ENCODE measurements at regions not wholly inside any gene's neighbourhood (a gene's known extent, or its start where the extent isn't known, plus 50 kb on each side); places are given as distances from the start of the nearest gene placed in this dataset.

- WGBS, 10 experiments = 60 to 100% (median 83%) methylated on average over 1 of the region's 1 CpG; no CpG with 5 or more reads in 3 of the 10 experiments
- H3K27ac ChIP-seq = no peak overlapping the region
- H3K4me1 ChIP-seq (replicated peaks in 1 of 2) = peaks cover under 1 to 4% of the 10 kb centered on the region in 2 donors
- in situ Hi-C loops (cut with MboI; ENCODE audit: low pct_unique_long_range_greater_than_20kb in 2 of 9, low sequenced_read_pairs in 9 of 9, unreplicated experiment in 9 of 9) = no loop called here
- peak in 2 of 8 experiments; percentile 41 to 62 for ATAC-seq (replicated peaks in 6 of 8)
- no peak overlapping the region for H3K4me3 ChIP-seq
Measured at GRCh38 chr3:107945417-107946094, 145.3 kb downstream of the CD47 start.

GRCh38 chr3:107943786-107944523, 146.9 kb downstream of the CD47 start:
- Histone ChIP-seq H3K27ac (no peak overlapping the region), H3K4me3 (no peak overlapping the region), H3K4me1 (replicated peaks in 1 of 2) (peaks cover 8 to 11% of the 10 kb centered on the region in 2 donors)
- in situ Hi-C loops (cut with MboI; ENCODE audit: low pct_unique_long_range_greater_than_20kb in 2 of 9, low sequenced_read_pairs in 9 of 9, unreplicated experiment in 9 of 9) = no loop called here
- WGBS, 10 experiments = 0 to 100% (median 90%) methylated on average over 1 to 5 of the region's 5 CpGs; no CpG with 5 or more reads in 1 of the 10 experiments
- peak in 2 of 8 experiments; percentile 62 to 69 for ATAC-seq (replicated peaks in 6 of 8)

GRCh38 chr3:107942951-107943749, 147.7 kb downstream of the CD47 start:
- ATAC-seq (replicated peaks in 6 of 8) = no peak
- WGBS, 10 experiments = 29 to 100% (median 83%) methylated on average over 3 to 5 of the region's 5 CpGs
- H3K4me3 ChIP-seq = no peak overlapping the region
- peaks cover 8 to 11% of the 10 kb centered on the region in 2 donors for H3K4me1 ChIP-seq (replicated peaks in 1 of 2)
- in situ Hi-C loops (cut with MboI; ENCODE audit: low pct_unique_long_range_greater_than_20kb in 2 of 9, low sequenced_read_pairs in 9 of 9, unreplicated experiment in 9 of 9) = no loop called here
- H3K27ac ChIP-seq = no peak overlapping the region

- in situ Hi-C loops (cut with MboI; ENCODE audit: low pct_unique_long_range_greater_than_20kb in 2 of 9, low sequenced_read_pairs in 9 of 9, unreplicated experiment in 9 of 9) = no loop called here
- Histone ChIP-seq H3K27ac (no peak overlapping the region), H3K4me3 (no peak overlapping the region), H3K4me1 (replicated peaks in 1 of 2) (peaks cover 8 to 11% of the 10 kb centered on the region in 2 donors)
- ATAC-seq (replicated peaks in 6 of 8) = no peak
- 0 to 95% (median 74%) methylated on average over 1 to 6 of the region's 6 CpGs; no CpG with 5 or more reads in 1 of the 10 experiments for WGBS, 10 experiments
Measured at GRCh38 chr3:107942244-107942643, 148.6 kb downstream of the CD47 start.

- ATAC-seq (replicated peaks in 6 of 8) = peak in 5 of 8 experiments; percentile 19 to 70 (median 38)
- Histone ChIP-seq H3K4me1 (replicated peaks in 1 of 2) (peaks cover 7 to 8% of the 10 kb centered on the region in 2 donors), H3K27ac (no peak overlapping the region), H3K4me3 (no peak overlapping the region)
- in situ Hi-C loops (cut with MboI; ENCODE audit: low pct_unique_long_range_greater_than_20kb in 2 of 9, low sequenced_read_pairs in 9 of 9, unreplicated experiment in 9 of 9) = no loop called here
- 31 to 79% (median 62%) methylated on average over 2 to 10 of the region's 10 CpGs for WGBS, 10 experiments
Measured at GRCh38 chr3:107939691-107940442, 151.0 kb downstream of the CD47 start.

- Histone ChIP-seq H3K27ac (no peak overlapping the region), H3K4me1 (replicated peaks in 1 of 2) (peaks cover 7 to 8% of the 10 kb centered on the region in 2 donors), H3K4me3 (no peak overlapping the region)
- in situ Hi-C loops (cut with MboI; ENCODE audit: low pct_unique_long_range_greater_than_20kb in 2 of 9, low sequenced_read_pairs in 9 of 9, unreplicated experiment in 9 of 9) = no loop called here
- ATAC-seq (replicated peaks in 6 of 8) = peak in 3 of 8 experiments; percentile 60 to 73 (median 61)
Measured at GRCh38 chr3:107938143-107938542, 152.7 kb downstream of the CD47 start.

GRCh38 chr3:107934808-107935207, 156.0 kb downstream of the CD47 start:
- Histone ChIP-seq H3K4me1 (replicated peaks in 1 of 2) (peaks cover under 1 to 4% of the 10 kb centered on the region in 2 donors), H3K4me3 (no peak overlapping the region), H3K27ac (no peak overlapping the region)
- in situ Hi-C loops (cut with MboI; ENCODE audit: low pct_unique_long_range_greater_than_20kb in 2 of 9, low sequenced_read_pairs in 9 of 9, unreplicated experiment in 9 of 9) = no loop called here
- 48 to 100% (median 91%) methylated on average over 1 to 4 of the region's 4 CpGs for WGBS, 10 experiments
- ATAC-seq (replicated peaks in 6 of 8) = no peak

GRCh38 chr3:107933450-107933849, 157.4 kb downstream of the CD47 start:
- Histone ChIP-seq H3K4me1 (replicated peaks in 1 of 2) (peaks cover 0 to under 1% of the 10 kb centered on the region in 2 donors), H3K27ac (no peak overlapping the region), H3K4me3 (no peak overlapping the region)
- 48 to 89% (median 84%) methylated on average over 1 to 2 of the region's 2 CpGs for WGBS, 10 experiments
- in situ Hi-C loops (cut with MboI; ENCODE audit: low pct_unique_long_range_greater_than_20kb in 2 of 9, low sequenced_read_pairs in 9 of 9, unreplicated experiment in 9 of 9) = no loop called here
- ATAC-seq (replicated peaks in 6 of 8) = no peak

- peaks cover 4 to 5% of the 10 kb centered on the region in 2 donors for H3K4me1 ChIP-seq (replicated peaks in 1 of 2)
- no peak overlapping the region for H3K27ac ChIP-seq
- H3K4me3 ChIP-seq = no peak overlapping the region
- in situ Hi-C loops (cut with MboI; ENCODE audit: low pct_unique_long_range_greater_than_20kb in 2 of 9, low sequenced_read_pairs in 9 of 9, unreplicated experiment in 9 of 9) = no loop called here
- no peak for ATAC-seq (replicated peaks in 6 of 8)
Measured at GRCh38 chr3:107931326-107931725, 159.5 kb downstream of the CD47 start.

GRCh38 chr3:107929088-107929487, 161.7 kb downstream of the CD47 start:
- Histone ChIP-seq H3K27ac (no peak overlapping the region), H3K4me1 (replicated peaks in 1 of 2) (peaks cover 4 to 5% of the 10 kb centered on the region in 2 donors), H3K4me3 (no peak overlapping the region)
- whole genome bisulfite sequencing, 10 experiments = 90 to 100% (median 100%) methylated on average over 1 to 3 of the region's 3 CpGs; no CpG with 5 or more reads in 1 of the 10 experiments
- in situ Hi-C loops (cut with MboI; ENCODE audit: low pct_unique_long_range_greater_than_20kb in 2 of 9, low sequenced_read_pairs in 9 of 9, unreplicated experiment in 9 of 9) = no loop called here
- no peak for ATAC-seq (replicated peaks in 6 of 8)

- Histone ChIP-seq H3K4me3 (peak overlapping the region; percentile 37 to 43 (median 39)), H3K4me1 (replicated peaks in 1 of 2) (peaks cover 4 to 5% of the 10 kb centered on the region in 2 donors), H3K27ac (peak overlapping the region; percentile 49 to 60)
- WGBS, 10 experiments = 0 to 62% (median 0%) methylated on average over 2 to 5 of the region's 8 CpGs; no CpG with 5 or more reads in 1 of the 10 experiments
- in situ Hi-C loops (cut with MboI; ENCODE audit: low pct_unique_long_range_greater_than_20kb in 2 of 9, low sequenced_read_pairs in 9 of 9, unreplicated experiment in 9 of 9) = no loop called here
- ATAC-seq (replicated peaks in 6 of 8) = peak; percentile 12 to 55 (median 28)
Measured at GRCh38 chr3:107928084-107928445, 162.8 kb downstream of the CD47 start.

- peak; percentile 97 to 99 (median 98) for ATAC-seq (replicated peaks in 6 of 8)
- 0 to 30% (median 4%) methylated on average over 2 to 45 of the region's 55 CpGs; no CpG with 5 or more reads in 2 of the 10 experiments for WGBS, 10 experiments
- H3K4me1 ChIP-seq (replicated peaks in 1 of 2) = peaks cover 4 to 5% of the 10 kb centered on the region in 2 donors
- peak overlapping the region; percentile 37 to 43 (median 39) for H3K4me3 ChIP-seq
- in situ Hi-C loops (cut with MboI; ENCODE audit: low pct_unique_long_range_greater_than_20kb in 2 of 9, low sequenced_read_pairs in 9 of 9, unreplicated experiment in 9 of 9) = no loop called here
- peak overlapping the region; percentile 49 to 60 for H3K27ac ChIP-seq
Measured at GRCh38 chr3:107927361-107928083, 163.3 kb downstream of the CD47 start.
